PC-9 (cell line): ENCODE measurements at regions not wholly inside any gene's neighbourhood (a gene's known extent, or its start where the extent isn't known, plus 50 kb on each side); places are given as distances from the start of the nearest gene placed in this dataset.

Experiments used
- EZH2 ChIP-seq: fragments of 200-600 bp; sonication (generic); IDR thresholded peaks from 2 replicates; pipeline ENCODE4 v1.8.0; 2017; ENCODE audit warnings: antibody characterized with exemption, low read depth
- TF ChIP-seq, protein P1 (sequence below): fragments of 200-600 bp; sonication (generic); conservative IDR thresholded peaks from 2 replicates; pipeline ENCODE4 v1.6.1; 2017; ENCODE audit warnings: mixed run types, antibody characterized with exemption, mild to moderate bottlenecking, moderate library complexity

DNA sequence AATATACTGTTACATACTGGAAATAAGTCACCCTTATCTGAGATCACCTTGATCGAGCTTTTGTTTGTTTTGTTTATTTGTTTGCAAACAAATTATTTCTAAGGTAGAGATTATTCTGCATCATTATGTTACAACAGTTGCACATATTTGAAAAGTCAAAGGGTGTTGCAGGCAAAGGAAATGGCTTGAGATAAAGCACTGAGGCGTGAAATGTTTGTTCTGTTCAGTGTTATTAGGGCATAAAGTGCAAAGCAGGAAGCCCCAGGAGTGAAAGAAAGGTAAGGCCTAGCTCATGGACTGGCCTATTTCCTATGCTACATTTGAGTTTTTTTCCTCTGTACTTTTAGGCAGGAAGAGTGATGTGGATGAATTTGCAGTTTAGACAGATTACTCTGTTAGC, 1815.6 kb upstream of the LRRTM1 start:
- TF ChIP-seq, protein P1, sequence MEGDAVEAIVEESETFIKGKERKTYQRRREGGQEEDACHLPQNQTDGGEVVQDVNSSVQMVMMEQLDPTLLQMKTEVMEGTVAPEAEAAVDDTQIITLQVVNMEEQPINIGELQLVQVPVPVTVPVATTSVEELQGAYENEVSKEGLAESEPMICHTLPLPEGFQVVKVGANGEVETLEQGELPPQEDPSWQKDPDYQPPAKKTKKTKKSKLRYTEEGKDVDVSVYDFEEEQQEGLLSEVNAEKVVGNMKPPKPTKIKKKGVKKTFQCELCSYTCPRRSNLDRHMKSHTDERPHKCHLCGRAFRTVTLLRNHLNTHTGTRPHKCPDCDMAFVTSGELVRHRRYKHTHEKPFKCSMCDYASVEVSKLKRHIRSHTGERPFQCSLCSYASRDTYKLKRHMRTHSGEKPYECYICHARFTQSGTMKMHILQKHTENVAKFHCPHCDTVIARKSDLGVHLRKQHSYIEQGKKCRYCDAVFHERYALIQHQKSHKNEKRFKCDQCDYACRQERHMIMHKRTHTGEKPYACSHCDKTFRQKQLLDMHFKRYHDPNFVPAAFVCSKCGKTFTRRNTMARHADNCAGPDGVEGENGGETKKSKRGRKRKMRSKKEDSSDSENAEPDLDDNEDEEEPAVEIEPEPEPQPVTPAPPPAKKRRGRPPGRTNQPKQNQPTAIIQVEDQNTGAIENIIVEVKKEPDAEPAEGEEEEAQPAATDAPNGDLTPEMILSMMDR: no peak
- TF ChIP-seq EZH2: no peak
